ENCODE measurements at regions not wholly inside any gene's neighbourhood (a gene's known extent, or its start where the extent isn't known, plus 50 kb on each side); places are given as distances from the start of the nearest gene placed in this dataset.

DNA sequence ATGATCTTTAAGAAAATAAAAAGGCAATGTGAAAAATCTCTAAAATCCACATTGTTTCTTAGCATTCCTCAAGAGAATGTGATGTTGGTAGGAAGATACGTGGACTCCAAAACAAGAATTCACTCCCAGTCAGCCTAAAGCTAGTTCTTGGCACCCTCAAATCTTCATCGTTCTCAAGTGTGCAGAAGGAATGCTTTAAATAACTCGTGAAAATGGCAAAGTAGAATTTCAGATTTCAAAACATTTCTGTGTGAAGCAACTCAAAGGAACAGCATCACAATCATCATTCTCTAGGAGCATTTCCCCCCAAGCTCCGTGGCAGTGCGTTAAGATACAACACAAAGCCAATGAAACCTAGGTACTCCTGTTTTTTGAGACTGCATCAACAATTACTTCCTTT, 185.1 kb upstream of the DMAC1 start:
- no peak for DNase-seq (ENCODE audit: low read depth)

DNA sequence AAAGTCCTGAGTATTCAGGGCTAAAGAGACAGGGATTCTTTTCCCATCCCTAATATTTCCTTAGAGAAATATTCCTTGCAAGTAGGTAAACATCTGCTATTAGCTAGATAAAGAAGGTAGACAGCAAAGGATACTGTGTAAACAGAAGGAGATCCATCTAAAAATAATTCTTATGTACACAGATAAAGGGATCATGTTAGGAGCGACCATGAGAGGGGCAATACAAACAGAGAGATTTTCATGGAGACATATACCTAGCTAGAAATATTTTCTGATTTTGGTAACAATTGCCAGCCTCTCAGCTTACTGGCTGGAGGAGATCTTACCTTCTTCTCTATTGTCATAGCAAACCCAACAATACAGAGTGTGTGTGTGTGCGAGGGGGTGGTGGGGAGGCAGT, 184.6 kb upstream of the DMAC1 start:
- DNase-seq (ENCODE audit: low read depth), result no peak

DNA sequence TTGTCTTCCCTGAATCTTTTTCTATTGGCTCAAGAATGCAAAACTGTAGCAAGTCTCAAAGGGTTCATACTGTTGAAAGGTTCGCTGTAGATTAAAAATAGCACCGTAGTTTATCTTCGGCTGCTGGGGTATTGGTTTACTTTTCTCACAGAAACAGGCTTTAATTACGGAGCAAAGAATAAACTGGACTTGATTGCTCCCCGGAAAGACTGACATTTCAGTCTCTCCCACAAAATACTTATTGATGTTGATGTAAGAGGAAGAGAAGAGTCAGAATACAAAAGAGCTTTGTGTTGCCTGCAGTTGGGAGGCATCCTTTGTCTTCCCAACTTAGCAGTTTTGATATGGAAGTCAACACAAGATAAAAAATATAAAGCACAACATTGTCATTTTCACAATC, 183.9 kb upstream of the DMAC1 start:
- DNase-seq (ENCODE audit: low read depth), result peak; percentile 1

DNA sequence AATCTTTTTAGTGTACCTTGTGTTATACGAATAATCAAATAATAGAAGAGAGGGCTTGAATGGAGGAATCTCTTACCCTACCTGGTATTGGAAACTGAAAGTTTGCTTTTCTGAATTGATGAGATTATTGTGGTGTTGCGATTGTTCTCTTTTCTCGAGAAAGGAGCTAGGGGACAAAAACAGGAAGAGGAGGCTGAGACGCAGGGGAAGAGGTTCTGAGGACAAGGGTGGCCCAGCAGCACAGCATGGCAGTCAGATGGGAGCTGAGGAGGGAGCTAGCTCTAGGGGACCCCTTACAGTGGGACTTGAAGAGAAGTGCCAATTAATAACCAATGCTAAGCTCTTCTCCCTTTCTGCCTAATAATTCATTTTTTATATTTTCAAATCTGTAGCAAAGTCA, 183.3 kb upstream of the DMAC1 start:
- DNase-seq (ENCODE audit: low read depth), result no peak

DNA sequence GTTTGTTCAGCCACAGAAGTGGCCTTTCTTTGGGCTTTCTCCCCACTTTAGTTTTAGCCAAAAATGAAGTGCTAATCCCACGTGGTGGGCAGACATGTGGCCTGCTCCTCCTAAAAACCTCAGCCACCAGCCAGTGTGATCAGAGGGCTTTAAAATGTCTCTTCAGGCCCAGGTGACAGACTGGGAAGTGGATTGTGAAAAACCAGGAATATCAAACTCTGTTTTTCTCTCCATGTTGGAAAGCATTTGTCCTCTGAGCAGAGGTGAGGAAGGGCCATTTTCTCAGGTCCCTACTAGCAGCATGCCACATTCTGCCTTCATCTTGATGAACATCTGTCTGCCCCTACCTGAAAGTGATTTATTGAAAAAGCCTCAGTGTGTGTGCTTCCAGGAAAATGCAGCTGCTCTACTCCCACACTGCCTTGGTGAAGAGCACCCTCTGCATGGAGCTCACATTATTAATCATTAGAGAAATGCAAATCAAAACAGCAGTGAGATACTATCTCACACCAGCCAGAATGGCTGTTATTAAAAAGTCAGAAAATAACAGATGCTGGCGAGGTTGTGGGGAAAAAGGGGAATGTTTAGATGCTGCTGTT, 181.2 kb upstream of the DMAC1 start:
- DNase-seq (ENCODE audit: low read depth), result no peak

DNA sequence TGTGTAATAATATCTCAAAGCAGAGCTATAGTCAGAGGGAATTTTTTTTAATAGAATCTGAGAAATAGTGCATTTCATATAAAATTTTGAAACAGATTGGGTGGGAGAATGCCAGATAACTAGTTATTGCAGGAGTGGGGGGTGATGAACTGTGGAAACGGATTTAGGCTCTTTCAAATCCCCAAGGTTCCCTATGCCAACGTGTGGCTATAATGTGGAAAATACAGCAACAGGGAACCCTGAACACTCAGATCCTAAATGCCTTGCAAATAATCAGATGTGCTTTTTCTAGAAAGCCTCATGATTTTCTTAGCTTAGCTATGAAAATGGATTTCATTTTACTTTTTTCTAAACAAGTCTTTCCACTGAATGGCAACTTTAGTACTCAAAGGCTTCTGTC, 180.5 kb upstream of the DMAC1 start:
- DNase-seq (ENCODE audit: low read depth), result no peak

DNA sequence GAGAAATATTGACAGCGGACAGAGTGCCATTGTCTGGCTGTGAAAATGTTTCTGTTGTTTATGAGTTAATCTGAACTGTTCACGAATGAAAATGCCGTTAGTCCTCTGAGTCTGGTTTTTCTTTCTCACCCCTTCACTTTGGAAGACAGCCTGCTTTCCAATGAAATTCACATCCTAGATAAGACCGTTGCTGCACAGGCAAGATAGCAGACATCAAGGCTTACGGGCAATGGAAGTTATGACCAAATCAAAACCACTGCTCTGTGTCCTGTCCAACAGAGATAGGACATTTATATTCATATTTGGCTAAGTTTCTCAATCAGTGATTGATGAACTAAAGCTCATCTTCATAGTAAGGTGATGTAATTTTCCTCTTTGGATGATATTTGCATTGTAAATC, 180.0 kb upstream of the DMAC1 start:
- no peak for DNase-seq (ENCODE audit: low read depth)

DNA sequence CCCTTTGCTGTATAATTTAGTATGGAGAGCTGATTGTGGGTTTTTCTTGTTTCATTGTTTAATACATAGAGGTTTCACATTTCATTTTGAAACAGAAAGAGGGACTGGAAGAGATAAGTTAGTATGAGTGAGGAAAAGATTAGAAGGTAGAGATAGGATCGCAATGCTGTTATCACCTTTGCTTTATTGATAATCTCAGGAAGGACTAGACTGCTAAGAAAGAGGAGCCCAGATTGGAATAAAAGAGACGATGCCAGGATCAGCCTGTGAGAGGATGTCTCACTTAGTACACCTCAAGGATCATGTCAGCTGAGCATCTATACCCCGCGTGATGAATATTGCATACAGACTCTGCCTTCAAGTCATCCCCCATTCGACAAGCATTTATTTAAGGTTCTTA, 178.0 kb upstream of the DMAC1 start:
- DNase-seq (ENCODE audit: low read depth), result no peak

DNA sequence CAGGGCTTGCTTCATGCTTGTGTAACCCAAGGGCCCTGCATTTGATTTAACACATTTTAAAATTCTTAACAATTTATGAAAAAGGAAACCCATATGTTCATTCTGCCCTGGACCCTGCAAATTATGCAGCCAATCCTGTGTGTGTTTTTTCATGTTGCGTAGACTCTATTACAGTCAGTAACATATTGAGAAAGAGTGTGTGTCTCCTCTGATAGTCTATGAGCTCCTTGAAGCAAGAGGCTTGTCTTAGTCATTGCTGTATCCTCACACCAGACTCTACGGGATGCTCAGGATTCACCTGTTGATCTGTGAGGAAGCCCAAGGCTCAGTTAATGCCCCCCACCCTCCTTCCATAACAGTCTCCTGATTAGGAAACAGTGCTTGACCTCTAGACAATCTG, 177.3 kb upstream of the DMAC1 start:
- no peak for DNase-seq (ENCODE audit: low read depth)

DNA sequence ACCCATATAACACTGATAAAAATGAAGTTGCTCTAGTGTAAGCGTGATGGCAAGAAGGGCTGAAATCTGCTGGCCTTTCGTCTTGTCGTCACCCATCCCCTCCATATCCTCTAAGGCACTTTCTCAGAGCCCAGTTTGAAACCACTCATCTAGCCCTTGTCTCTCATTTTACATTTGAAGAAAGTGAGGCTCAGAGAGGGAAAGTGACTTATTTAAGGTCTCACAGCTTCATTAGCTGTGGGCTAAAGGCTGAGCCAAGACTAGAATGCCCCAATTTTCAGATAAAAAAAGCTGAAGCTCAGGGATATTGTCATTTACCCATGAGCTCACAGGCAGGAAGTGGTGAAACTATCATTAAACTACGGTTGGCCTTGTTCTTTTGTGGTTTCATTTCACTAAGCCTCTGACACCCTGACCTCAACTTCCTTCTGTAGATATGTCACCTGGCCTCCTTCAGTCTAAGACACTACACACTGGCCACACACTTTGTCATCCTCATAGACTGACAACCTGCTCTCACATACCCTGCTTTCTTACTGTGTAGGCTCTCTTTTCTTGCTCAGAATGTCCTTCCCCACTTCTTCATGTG, 176.7 kb upstream of the DMAC1 start:
- DNase-seq (ENCODE audit: low read depth), result peak; percentile 79

DNA sequence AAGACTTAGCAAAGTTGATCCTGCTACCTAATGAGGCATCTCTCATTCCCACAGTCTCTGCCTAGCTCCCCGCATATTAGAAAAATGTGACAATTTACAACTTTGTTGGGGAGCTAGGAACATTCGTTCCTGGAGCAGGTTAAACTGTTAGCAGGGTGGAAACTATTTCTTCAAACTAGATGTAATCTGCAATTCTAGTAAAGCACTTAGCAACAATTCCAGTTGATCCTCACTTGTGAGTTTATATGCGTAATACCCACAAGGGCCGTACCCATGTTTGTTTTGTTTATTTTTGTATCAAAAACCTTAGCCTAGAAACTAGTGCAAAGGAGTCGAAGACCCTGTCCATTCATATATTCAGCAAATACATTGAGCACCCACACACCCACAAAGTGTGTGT, 175.8 kb upstream of the DMAC1 start:
- no peak for DNase-seq (ENCODE audit: low read depth)

DNA sequence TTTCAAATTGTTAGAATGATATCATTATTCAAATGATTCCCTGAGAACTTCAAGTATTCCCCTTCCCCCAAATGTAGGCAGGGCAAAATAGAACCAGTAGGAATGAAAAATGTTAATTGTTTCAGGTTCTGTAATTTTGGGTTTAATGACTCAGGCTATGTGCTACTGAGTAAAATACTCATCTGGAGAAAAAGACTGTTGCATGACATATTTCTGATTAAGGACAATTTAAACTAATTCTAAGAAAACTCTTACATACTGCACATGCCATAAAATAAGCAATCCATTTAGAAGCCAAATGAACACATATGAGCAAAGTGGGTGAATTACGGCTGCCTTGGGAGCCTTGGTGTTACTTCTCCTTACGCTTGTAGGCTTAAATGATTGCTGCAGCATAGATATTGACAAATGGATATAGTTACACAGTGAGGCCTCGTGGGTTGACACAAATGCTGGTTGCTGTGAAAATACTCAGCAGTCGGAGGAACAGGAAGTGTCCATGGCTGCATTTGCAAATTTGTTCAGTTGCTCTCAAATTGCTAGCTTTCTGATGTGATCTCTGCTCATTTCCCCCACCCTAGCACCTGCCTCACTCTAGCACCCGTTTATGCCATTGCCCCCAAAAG, 174.9 kb upstream of the DMAC1 start:
- DNase-seq (ENCODE audit: low read depth), result no peak

DNA sequence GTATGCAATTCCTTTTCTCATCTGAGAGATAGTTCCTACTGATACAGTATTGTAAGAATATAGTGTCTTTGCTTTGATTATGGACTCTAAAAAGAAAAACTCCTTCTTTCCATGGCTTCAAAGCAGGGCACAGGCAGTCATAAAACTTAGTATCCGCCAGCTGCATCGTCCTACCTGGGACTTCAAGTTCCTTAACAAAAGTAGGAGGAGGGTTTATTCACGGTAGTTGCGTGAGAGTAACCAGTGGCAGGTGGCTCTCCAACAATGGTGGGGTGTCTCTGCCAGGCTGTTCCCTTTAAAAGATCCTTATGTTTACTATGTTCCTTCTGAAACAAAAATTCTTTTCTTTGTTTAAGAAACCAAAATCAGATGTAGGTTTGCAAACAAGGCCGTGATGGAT, 173.5 kb upstream of the DMAC1 start:
- DNase-seq (ENCODE audit: low read depth), result no peak

DNA sequence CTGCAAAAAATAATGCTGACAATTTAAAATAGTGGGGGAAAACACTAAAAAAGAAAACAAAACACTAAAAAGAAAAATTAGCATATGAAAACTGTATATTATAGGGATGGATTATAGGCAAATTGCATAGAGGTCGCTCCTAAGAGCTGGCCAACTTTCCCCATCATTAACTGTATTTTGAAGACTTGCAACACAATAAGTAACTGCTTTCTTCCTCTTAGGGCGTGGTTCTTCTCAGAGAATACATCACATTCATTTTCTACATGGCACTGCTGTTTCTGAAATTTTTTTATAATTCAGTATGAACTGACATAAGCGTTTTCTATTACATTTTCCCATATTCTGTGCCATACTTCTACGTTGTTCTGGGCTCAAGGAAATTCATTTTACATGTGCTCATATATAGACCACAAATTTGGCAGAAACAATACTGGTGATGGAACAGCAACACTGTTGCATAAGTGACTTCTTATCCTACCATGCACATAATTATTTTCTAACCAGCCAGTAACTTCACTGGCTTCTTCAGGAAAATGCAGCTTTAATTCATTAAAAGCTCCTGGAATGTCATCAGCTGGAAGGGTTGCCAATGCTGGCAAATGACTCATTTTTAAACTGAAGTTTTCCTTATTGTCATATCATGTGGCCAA, 171.2 kb upstream of the DMAC1 start:
- peak; percentile 6 for DNase-seq (ENCODE audit: low read depth)

DNA sequence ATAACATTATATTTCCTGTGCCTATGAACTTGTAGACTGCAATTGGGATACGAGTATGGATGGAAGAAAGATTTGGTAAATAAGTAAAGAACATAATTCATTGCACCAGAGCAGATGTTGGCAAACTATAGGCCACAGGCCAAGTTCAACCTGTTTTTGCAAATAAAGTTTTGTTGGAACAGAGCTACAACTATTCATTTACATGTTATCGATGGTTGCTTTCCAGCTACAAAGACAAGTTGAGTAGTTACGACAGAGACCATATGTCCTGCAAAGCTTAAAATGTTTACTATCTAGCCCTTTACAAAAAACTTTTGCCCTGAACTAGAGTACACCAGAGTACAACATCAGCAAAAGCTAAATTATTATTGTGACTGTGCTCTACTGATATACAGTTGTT, 169.1 kb upstream of the DMAC1 start:
- DNase-seq (ENCODE audit: low read depth), result no peak

DNA sequence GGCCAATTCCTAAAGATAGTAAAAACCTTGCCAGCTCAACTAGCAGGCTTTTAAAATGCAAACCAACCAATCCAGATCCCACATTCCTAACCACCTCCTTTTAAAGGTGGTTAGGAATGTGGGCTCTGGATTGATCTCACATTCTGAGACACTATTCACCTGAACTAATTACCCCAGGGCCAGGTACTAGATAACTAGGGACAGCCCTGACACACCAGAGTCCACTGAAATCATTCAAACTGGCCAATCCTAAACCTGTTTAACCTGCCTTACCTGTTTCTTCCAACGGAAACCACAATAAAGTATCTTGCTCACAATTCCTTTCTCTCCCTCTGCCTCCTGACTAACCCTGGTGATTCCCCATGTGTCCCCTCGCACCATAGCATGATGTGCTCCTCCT, 168.3 kb upstream of the DMAC1 start:
- DNase-seq (ENCODE audit: low read depth), result no peak

DNA sequence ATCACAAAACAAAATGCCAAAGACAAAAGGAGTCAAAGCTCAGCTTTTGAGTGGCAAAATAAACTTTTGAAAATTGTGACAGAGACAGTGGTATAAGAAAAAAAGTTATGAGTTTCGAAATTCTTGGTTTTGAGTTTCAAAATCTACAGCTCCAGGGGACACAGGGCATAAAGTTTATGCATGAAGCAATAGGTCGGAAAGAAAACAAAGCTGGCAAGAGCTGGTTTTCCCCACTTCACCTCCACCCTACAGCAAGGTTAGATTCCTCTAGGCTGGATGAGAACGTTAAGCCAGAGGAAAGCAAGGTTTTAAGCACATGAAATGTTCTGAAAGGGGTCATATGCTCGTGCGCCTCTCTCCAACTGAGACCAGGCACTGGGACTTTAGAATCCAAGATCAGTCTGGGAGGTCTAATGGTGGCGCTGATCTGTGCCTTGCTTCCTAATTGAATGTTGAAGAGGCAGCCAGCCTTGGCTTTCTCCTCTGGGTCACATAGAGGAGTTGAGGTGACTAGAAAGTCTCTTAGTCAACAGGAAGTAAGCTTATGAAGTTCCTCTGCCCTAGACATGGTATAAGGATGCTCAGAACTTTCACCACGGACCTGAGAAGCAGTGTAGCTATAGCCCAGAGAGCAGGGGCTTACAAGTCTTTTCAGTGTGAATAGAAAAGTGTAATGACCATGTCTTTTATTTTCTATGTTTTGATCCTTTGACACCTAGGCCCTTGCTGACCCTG, 167.7 kb upstream of the DMAC1 start:
- DNase-seq (ENCODE audit: low read depth), result no peak

DNA sequence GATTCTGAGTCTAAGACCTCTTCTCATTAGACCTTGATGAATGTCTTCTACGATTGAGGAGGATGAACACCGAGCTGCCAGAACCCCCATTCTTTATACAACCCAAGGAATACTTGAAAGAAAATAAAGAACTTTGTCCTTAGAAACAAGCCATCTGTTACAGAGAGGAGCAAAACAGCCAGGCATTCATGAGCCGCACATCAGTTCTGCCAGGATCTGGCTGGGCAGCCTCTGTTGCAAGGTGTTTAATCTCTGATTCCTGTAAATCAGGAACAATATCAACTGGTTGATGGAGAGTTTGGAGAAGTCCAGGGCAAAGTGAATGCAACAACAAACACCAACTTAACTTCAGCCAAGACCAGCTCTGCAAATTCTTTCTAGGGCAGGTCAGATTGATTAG, 165.5 kb upstream of the DMAC1 start:
- DNase-seq (ENCODE audit: low read depth), result no peak

DNA sequence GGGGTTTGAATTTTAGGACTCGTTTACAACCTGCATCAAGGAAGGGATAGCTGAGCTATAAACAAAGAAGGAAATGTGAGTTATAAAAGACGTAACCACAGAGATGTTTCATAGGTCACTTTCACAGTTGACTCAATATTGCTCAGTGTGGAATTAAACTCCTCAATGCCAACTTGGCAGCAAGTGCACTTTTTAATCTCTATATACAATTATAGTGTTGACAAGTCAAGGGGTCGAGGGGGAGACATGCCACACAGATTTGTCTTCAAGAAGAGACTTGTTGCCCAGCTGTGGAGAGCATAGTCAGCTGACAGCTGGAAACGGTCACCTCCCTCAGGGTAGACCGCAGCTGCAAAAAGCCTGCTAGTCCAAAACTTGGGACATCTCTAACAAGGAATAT, 163.4 kb upstream of the DMAC1 start:
- peak; percentile 40 for DNase-seq (ENCODE audit: low read depth)

DNA sequence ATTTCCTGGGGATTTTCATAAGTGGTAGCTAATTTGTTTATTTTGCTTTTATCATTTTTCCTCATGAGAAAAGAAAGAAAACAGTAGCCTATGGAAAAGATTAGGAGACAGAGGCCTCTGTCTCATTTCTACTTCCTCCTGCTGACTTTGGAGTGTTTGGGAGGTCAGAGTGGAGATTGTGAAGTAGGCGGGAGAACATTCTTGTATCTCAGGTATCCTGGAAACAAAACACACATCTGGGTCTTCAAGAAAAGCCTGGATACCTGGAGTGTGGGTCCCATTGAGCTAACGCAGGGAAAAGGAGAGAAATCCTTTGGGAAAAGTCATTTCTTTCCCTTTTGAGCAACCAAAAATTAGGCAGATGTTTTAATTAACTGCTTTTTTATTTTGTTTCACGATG, 161.5 kb upstream of the DMAC1 start:
- DNase-seq (ENCODE audit: low read depth), result no peak

DNA sequence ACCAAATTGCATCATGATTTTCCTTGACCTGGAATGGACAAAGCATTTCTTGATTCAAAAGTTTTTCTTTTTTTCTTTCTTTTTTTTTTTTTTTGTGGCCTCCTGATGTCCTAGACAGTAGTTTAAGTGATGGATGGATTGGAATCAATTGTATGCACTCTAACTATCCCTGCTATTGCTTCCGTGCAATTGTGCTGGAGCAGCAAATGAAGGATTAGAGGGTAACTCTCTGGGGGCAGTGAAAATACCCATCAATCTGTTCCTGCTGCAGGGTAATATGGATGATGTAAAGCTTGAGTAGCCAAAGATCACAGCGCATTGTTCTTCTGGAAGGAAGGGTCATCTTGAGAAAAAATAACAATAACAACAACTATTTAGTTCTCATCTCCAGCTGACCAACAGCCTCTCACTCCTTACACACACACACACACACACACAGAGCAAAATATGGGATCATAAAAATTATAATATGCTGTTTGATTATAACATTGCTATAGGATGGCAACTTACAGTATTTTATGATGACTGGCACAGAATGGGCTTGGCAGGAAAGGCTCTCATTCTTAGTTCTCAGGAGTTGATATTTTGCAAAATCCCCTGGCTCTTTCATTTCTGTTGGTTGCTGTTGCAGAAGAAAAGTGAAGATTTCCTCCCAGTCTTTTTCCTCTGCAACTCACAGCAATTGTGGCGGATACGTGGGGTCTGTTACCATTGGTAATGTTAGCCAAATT, 160.9 kb upstream of the DMAC1 start:
- DNase-seq (ENCODE audit: low read depth), result no peak

DNA sequence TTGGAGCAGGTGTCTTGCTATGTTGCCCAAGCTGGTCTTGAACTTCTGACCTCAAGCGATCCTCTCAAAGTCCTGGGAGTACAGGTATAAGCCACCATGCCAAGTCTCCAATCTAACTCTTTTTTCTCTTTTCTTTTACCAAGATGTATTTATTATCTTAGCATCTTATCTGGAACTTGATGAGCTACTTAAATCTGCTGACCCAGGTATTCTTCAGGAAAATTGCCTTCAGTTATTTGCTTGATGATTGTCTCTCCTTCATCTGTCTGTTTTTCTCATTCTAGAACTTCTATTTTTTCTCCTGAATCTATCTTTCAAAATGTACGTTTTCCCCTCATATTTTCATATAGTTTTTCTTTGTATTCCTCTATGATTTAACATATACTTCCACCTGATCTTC, 158.2 kb upstream of the DMAC1 start:
- no peak for DNase-seq (ENCODE audit: low read depth)

Data from HT1080 (cell line).